ENCODE measurements at regions not wholly inside any gene's neighbourhood (a gene's known extent, or its start where the extent isn't known, plus 50 kb on each side); places are given as distances from the start of the nearest gene placed in this dataset.

- H3K36me3 ChIP-seq, result no peaks in the 10 kb centered on the region
- H3K9ac ChIP-seq (ENCODE audit: low read depth in 2 of 2, low read length in 2 of 2), result no peak overlapping the region
- H3K4me1 ChIP-seq, result no peaks in the 10 kb centered on the region
- TF ChIP-seq CTCF (IDR thresholded peaks at IDR 0.05), result no peak
- DNase-seq, result no peak
- H3K27ac ChIP-seq, result no peak overlapping the region
- no peaks in the 10 kb centered on the region for H3K9me3 ChIP-seq
- intact Hi-C loops (cut with DNase I), result no loop called here
- no peaks in the 10 kb centered on the region for H3K27me3 ChIP-seq
- H3K4me3 ChIP-seq, result no peak overlapping the region
Measured at GRCh38 chr4:152236519-152237056, 299.3 kb downstream of the FBXW7 start.

DNA sequence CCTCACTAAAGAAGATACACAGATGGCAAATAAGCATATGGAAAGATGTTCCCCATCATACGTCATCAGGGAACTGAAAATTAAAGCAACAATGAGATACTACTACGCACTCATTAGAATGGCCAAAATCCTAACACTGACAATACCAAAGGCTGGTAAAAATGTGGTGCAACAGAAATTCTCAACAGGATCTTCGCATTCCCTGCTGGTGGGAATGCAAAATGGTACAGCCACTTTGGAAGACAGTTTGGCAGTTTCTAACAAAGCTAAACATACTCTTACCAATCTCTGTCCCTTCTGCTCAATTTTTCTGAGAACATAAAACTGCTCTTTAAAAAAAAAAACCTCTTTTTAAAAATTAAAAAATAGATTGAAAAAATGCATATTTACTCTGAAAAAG, 300.2 kb downstream of the FBXW7 start:
- Histone ChIP-seq H3K36me3 (no peaks in the 10 kb centered on the region), H3K4me3 (no peak overlapping the region), H3K27ac (no peak overlapping the region), H3K9ac (ENCODE audit: low read depth in 2 of 2, low read length in 2 of 2) (no peak overlapping the region), H3K27me3 (no peaks in the 10 kb centered on the region), H3K4me1 (no peaks in the 10 kb centered on the region), H3K9me3 (no peaks in the 10 kb centered on the region)
- intact Hi-C loops (cut with DNase I), result no loop called here
- DNase-seq, result no peak
- TF ChIP-seq CTCF (IDR thresholded peaks at IDR 0.05), result no peak

- Histone ChIP-seq H3K9me3 (no peaks in the 10 kb centered on the region), H3K4me3 (no peak overlapping the region), H3K27me3 (no peaks in the 10 kb centered on the region), H3K4me1 (no peaks in the 10 kb centered on the region), H3K9ac (ENCODE audit: low read depth in 2 of 2, low read length in 2 of 2) (no peak overlapping the region), H3K36me3 (no peaks in the 10 kb centered on the region), H3K27ac (no peak overlapping the region)
- intact Hi-C loops (cut with DNase I), result no loop called here
- no peak for TF ChIP-seq CTCF (IDR thresholded peaks at IDR 0.05)
- no peak for DNase-seq
Measured at GRCh38 chr4:152234571-152234970, 301.3 kb downstream of the FBXW7 start.

- no peaks in the 10 kb centered on the region for H3K9me3 ChIP-seq
- H3K4me3 ChIP-seq, result no peak overlapping the region
- no peaks in the 10 kb centered on the region for H3K4me1 ChIP-seq
- no peak overlapping the region for H3K9ac ChIP-seq (ENCODE audit: low read depth in 2 of 2, low read length in 2 of 2)
- TF ChIP-seq CTCF (IDR thresholded peaks at IDR 0.05), result no peak
- H3K27ac ChIP-seq, result no peak overlapping the region
- no peaks in the 10 kb centered on the region for H3K36me3 ChIP-seq
- DNase-seq, result no peak
- intact Hi-C loops (cut with DNase I), result no loop called here
- H3K27me3 ChIP-seq, result no peaks in the 10 kb centered on the region
Measured at GRCh38 chr4:152232271-152232670, 303.6 kb downstream of the FBXW7 start.

DNA sequence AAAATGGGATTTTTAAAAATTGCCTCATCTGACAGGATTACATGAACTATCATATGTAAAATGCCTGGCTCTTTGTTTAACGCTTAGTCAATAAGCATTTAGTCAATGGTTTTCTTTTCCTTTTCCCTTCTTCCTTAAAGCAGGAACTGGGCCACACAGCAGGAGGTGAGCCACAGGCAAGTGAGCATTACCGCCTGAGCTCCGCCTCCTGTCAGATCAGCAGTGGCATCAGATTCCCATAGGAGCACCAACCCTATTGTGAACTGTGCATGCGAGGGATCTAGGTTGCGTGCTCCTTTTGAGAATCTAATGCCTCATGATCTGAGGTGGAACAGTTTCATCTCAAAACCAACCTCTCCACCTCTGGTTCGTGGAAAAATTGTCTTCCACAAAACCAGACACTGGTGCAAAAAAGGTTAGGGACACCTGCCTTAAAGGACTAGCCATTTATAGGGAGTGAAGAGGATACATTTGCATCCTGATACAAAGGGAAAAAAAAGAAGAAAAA, 306.1 kb downstream of the FBXW7 start:
- no peak overlapping the region for H3K4me3 ChIP-seq
- no peak overlapping the region for H3K9ac ChIP-seq (ENCODE audit: low read depth in 2 of 2, low read length in 2 of 2)
- H3K9me3 ChIP-seq, result no peaks in the 10 kb centered on the region
- no peaks in the 10 kb centered on the region for H3K4me1 ChIP-seq
- no peaks in the 10 kb centered on the region for H3K36me3 ChIP-seq
- no peak for TF ChIP-seq CTCF (IDR thresholded peaks at IDR 0.05)
- intact Hi-C loops (cut with DNase I), result no loop called here
- no peaks in the 10 kb centered on the region for H3K27me3 ChIP-seq
- no peak overlapping the region for H3K27ac ChIP-seq
- DNase-seq, result no peak
